ENCODE measurements at regions not wholly inside any gene's neighbourhood (a gene's known extent, or its start where the extent isn't known, plus 50 kb on each side); places are given as distances from the start of the nearest gene placed in this dataset.

GRCh38 chr20:63116412-63117106 is 99.4 kb downstream of the YTHDF1 start:
- no peak for DNase-seq (ENCODE audit: low read depth in 2 of 2)

GRCh38 chr20:63115651-63116411 is 100.1 kb downstream of the YTHDF1 start:
- DNase-seq (ENCODE audit: low read depth in 2 of 2): no peak

GRCh38 chr20:63114693-63115311 is 101.1 kb downstream of the YTHDF1 start:
- no peak for DNase-seq (ENCODE audit: low read depth in 2 of 2)

GRCh38 chr20:63114006-63114692 is 101.8 kb downstream of the YTHDF1 start:
- no peak for DNase-seq (ENCODE audit: low read depth in 2 of 2)

GRCh38 chr20:63112491-63113219 is 103.3 kb downstream of the YTHDF1 start:
- DNase-seq (ENCODE audit: low read depth in 2 of 2): no peak

GRCh38 chr20:63108247-63108646 is 101.5 kb upstream of the BHLHE23 start:
- DNase-seq (ENCODE audit: low read depth in 2 of 2): no peak

GRCh38 chr20:63107449-63108200 is 100.9 kb upstream of the BHLHE23 start:
- no peak for DNase-seq (ENCODE audit: low read depth in 2 of 2)

- no peak for DNase-seq (ENCODE audit: low read depth in 2 of 2)
Observed at GRCh38 chr20:63106765-63107448, 100.1 kb upstream of the BHLHE23 start.

GRCh38 chr20:63106108-63106764 is 99.5 kb upstream of the BHLHE23 start:
- DNase-seq (ENCODE audit: low read depth in 2 of 2): no peak

- no peak for DNase-seq (ENCODE audit: low read depth in 2 of 2)
Observed at GRCh38 chr20:63105211-63106107, 98.7 kb upstream of the BHLHE23 start.

GRCh38 chr20:63104312-63105181 is 97.8 kb upstream of the BHLHE23 start:
- DNase-seq (ENCODE audit: low read depth in 2 of 2): no peak

- DNase-seq (ENCODE audit: low read depth in 2 of 2): no peak
Observed at GRCh38 chr20:63103402-63104311, 96.9 kb upstream of the BHLHE23 start.

GRCh38 chr20:63102721-63103375 is 96.1 kb upstream of the BHLHE23 start:
- peak; percentile 60 to 67 for DNase-seq (ENCODE audit: low read depth in 2 of 2)

GRCh38 chr20:63101781-63102720 is 95.3 kb upstream of the BHLHE23 start:
- DNase-seq (ENCODE audit: low read depth in 2 of 2): peak; percentile 47 to 51
